ENCODE measurements at regions not wholly inside any gene's neighbourhood (a gene's known extent, or its start where the extent isn't known, plus 50 kb on each side); places are given as distances from the start of the nearest gene placed in this dataset.
A peak's percentile ranks its signal among the peaks of the same experiment; 100 is the strongest.

- DNase-seq (ENCODE audit: low read depth), result no peak
Observed at GRCh38 chr10:10886861-10887531, 130.7 kb upstream of the CELF2 start.

- DNase-seq (ENCODE audit: low read depth), result peak; percentile 7
Observed at GRCh38 chr10:10891124-10892082, 126.3 kb upstream of the CELF2 start.

- DNase-seq (ENCODE audit: low read depth), result no peak
Observed at GRCh38 chr10:10892290-10892875, 125.3 kb upstream of the CELF2 start.

GRCh38 chr10:10897400-10897799 lies 120.3 kb upstream of the CELF2 start:
- DNase-seq (ENCODE audit: low read depth), result no peak

GRCh38 chr10:10901906-10902305 lies 115.8 kb upstream of the CELF2 start:
- no peak for DNase-seq (ENCODE audit: low read depth)

GRCh38 chr10:10902951-10903350 lies 114.7 kb upstream of the CELF2 start:
- no peak for DNase-seq (ENCODE audit: low read depth)

- no peak for DNase-seq (ENCODE audit: low read depth)
Observed at GRCh38 chr10:10903620-10904019, 114.1 kb upstream of the CELF2 start.

- no peak for DNase-seq (ENCODE audit: low read depth)
Observed at GRCh38 chr10:10910634-10911033, 107.0 kb upstream of the CELF2 start.

GRCh38 chr10:10911035-10911434 lies 106.6 kb upstream of the CELF2 start:
- DNase-seq (ENCODE audit: low read depth), result no peak

- peak; percentile 67 for DNase-seq (ENCODE audit: low read depth)
Observed at GRCh38 chr10:10911471-10911921, 106.2 kb upstream of the CELF2 start.

- no peak for DNase-seq (ENCODE audit: low read depth)
Observed at GRCh38 chr10:10914144-10914543, 103.5 kb upstream of the CELF2 start.

- no peak for DNase-seq (ENCODE audit: low read depth)
Observed at GRCh38 chr10:10915215-10915614, 102.5 kb upstream of the CELF2 start.

- no peak for DNase-seq (ENCODE audit: low read depth)
Observed at GRCh38 chr10:10917031-10917430, 100.6 kb upstream of the CELF2 start.

GRCh38 chr10:10919976-10920375 lies 97.7 kb upstream of the CELF2 start:
- no peak for DNase-seq (ENCODE audit: low read depth)

- no peak for DNase-seq (ENCODE audit: low read depth)
Observed at GRCh38 chr10:10921826-10922461, 95.7 kb upstream of the CELF2 start.

- no peak for DNase-seq (ENCODE audit: low read depth)
Observed at GRCh38 chr10:10923029-10923651, 94.5 kb upstream of the CELF2 start.

GRCh38 chr10:10925667-10926066 lies 92.0 kb upstream of the CELF2 start:
- DNase-seq (ENCODE audit: low read depth), result no peak

GRCh38 chr10:10927608-10928007 lies 90.1 kb upstream of the CELF2 start:
- DNase-seq (ENCODE audit: low read depth), result no peak

- no peak for DNase-seq (ENCODE audit: low read depth)
Observed at GRCh38 chr10:10930979-10931743, 86.5 kb upstream of the CELF2 start.

- no peak for DNase-seq (ENCODE audit: low read depth)
Observed at GRCh38 chr10:10935032-10935431, 82.6 kb upstream of the CELF2 start.

- no peak for DNase-seq (ENCODE audit: low read depth)
Observed at GRCh38 chr10:10938676-10939075, 79.0 kb upstream of the CELF2 start.

Data from Daoy (cell line).